Caco-2 (cell line): ENCODE measurements at regions not wholly inside any gene's neighbourhood (a gene's known extent, or its start where the extent isn't known, plus 50 kb on each side); places are given as distances from the start of the nearest gene placed in this dataset.
A peak's percentile ranks its signal among the peaks of the same experiment; 100 is the strongest.
"Not testable (repeated sequence)": the region's sequence is repeated elsewhere in the genome, so short reads cannot be mapped to it uniquely, and the experiment has no call there.

ENCODE experiments used
- BruUV-seq: library from RNA; stranded (reverse); fragments of 400-500 nt; replicated peaks from 2 replicates; lab custom pipeline; 2021; lab: Mats Ljungman, UMichigan
- CTCF ChIA-PET: fragments of 300-600 bp; sonication (Branson Sonifier 250); formaldehyde crosslinking; loops from one replicate; lab custom pipeline; 2022; ENCODE audit warnings: antibody characterized with exemption; lab: Charles Lee
- POLR2A ChIA-PET: fragments of 300-600 bp; sonication (Branson Sonifier 250); formaldehyde crosslinking; loops from one replicate; lab custom pipeline; 2022; ENCODE audit warnings: antibody characterized with exemption; lab: Charles Lee
- DNase-seq, 2 experiments: peaks; one replicate each; pipeline versions ENCODE4 v3.0.0 to v3.0.0-alpha.2; 2020 to 2022
- H3K27me3 ChIP-seq: replicated peaks from 2 replicates; pipeline ENCODE4 v1.6.0; 2011; ENCODE audit warnings: low read length; ENCODE audit not compliant: control insufficient read depth, insufficient read depth
- H3K36me3 ChIP-seq: 2 replicates; pipeline ENCODE4 v1.5.1; 2011; ENCODE audit warnings: low read length; ENCODE audit not compliant: control insufficient read depth, insufficient read depth
- H3K4me1 ChIP-seq: fragments of 250-450 bp; sonication (Bioruptor Pico); 2 replicates; pipeline ENCODE4 v1.5.1; 2020; ENCODE audit warnings: mild to moderate bottlenecking
- H3K4me3 ChIP-seq: 2 replicates; pipeline ENCODE4 v1.5.1; 2011; ENCODE audit warnings: low read depth, mild to moderate bottlenecking, control low read depth, low read length
- H3K9me3 ChIP-seq: fragments of 250-450 bp; sonication (Bioruptor Pico); 2 replicates; pipeline ENCODE4 v1.5.1; 2020; ENCODE audit warnings: mild to moderate bottlenecking, moderate library complexity
- H3K27ac Mint-ChIP-seq: one replicate; pipeline ENCODE4 v1.8.0; 2022; ENCODE audit warnings: mixed read lengths; ENCODE audit not compliant: unreplicated experiment
- H3K27me3 Mint-ChIP-seq: one replicate; pipeline ENCODE4 v1.8.0; 2022; ENCODE audit warnings: mixed read lengths; ENCODE audit not compliant: insufficient read depth, unreplicated experiment
- H3K36me3 Mint-ChIP-seq: one replicate; pipeline ENCODE4 v1.8.0; 2022; ENCODE audit warnings: mild to moderate bottlenecking, mixed read lengths; ENCODE audit not compliant: insufficient read depth, unreplicated experiment
- H3K4me1 Mint-ChIP-seq: one replicate; pipeline ENCODE4 v1.8.0; 2022; ENCODE audit warnings: low read depth, mixed read lengths; ENCODE audit not compliant: unreplicated experiment
- H3K4me3 Mint-ChIP-seq: one replicate; pipeline ENCODE4 v1.8.0; 2022; ENCODE audit warnings: mild to moderate bottlenecking, moderate library complexity, mixed read lengths; ENCODE audit not compliant: unreplicated experiment
- H3K9me3 Mint-ChIP-seq: one replicate; pipeline ENCODE4 v1.8.0; 2022; ENCODE audit warnings: mixed read lengths; ENCODE audit not compliant: unreplicated experiment
- intact Hi-C: fragments of 100-400 bp; cut with micrococcal nuclease; formaldehyde crosslinking; loops from one replicate; pipeline ENCODE4 v1.10.0; 2022; ENCODE audit not compliant: unreplicated experiment
- TF ChIP-seq, protein P1 (sequence below), 2 experiments: fragments of 200-600 bp in 1 of 2; IDR thresholded peaks; 1 replicate in 1 of 2; 2 replicates in 1 of 2; pipeline versions ENCODE4 v1.5.1 to v1.8.0; 2011 to 2022; ENCODE audit warnings: antibody characterized with exemption in 1 of 2, control low read depth in 1 of 2, inconsistent platforms in 1 of 2, low read depth in 1 of 2, low read length in 1 of 2, mild to moderate bottlenecking in 1 of 2, moderate library complexity in 1 of 2; ENCODE audit not compliant: insufficient read depth in 1 of 2, severe bottlenecking in 1 of 2, unreplicated experiment in 1 of 2

DNA sequence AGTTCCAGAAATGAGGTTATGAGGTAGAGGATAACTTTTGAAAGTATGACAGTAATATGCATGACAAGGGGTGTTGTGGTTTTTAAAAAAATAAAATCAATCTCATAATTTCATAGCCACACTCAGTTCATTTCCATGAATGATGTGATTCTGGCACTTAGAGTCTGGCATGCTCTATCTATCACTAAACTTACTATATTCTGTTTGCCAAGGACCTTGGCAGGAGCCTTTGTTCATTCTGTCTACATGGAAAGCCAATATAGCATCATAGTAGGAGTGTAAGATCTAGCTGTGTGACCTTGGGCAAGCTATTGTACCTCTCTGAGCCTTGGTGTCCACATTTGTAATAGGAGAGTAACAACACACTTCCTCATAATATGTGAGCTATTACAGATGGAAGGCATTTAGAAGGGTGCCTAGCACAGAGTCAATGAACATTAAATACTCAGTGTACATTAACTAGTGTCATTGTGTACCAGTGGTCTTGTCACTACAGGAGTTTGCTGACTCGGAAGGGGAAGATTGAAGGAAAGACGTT is 507.6 kb downstream of the SOX6 start:
- Histone ChIP-seq H3K4me3 (no peak overlapping the region), H3K36me3 (no peaks in the 10 kb centered on the region), H3K4me1 (no peaks in the 10 kb centered on the region), H3K27me3 (no peaks in the 10 kb centered on the region), H3K9me3 (no peaks in the 10 kb centered on the region)
- Mint-ChIP-seq H3K4me3 (no peak overlapping the region), H3K4me1 (peaks cover 6% of the 10 kb centered on the region), H3K27me3 (no peaks in the 10 kb centered on the region), H3K27ac (no peak overlapping the region), H3K36me3 (no peaks in the 10 kb centered on the region), H3K9me3 (no peaks in the 10 kb centered on the region)
- TF ChIP-seq, protein P1, sequence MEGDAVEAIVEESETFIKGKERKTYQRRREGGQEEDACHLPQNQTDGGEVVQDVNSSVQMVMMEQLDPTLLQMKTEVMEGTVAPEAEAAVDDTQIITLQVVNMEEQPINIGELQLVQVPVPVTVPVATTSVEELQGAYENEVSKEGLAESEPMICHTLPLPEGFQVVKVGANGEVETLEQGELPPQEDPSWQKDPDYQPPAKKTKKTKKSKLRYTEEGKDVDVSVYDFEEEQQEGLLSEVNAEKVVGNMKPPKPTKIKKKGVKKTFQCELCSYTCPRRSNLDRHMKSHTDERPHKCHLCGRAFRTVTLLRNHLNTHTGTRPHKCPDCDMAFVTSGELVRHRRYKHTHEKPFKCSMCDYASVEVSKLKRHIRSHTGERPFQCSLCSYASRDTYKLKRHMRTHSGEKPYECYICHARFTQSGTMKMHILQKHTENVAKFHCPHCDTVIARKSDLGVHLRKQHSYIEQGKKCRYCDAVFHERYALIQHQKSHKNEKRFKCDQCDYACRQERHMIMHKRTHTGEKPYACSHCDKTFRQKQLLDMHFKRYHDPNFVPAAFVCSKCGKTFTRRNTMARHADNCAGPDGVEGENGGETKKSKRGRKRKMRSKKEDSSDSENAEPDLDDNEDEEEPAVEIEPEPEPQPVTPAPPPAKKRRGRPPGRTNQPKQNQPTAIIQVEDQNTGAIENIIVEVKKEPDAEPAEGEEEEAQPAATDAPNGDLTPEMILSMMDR (IDR thresholded peaks at IDR 0.05; ENCODE audit: insufficient read depth in 1 of 2, low read depth in 1 of 2, low read length in 1 of 2, severe bottlenecking in 1 of 2, unreplicated experiment in 1 of 2), result no peak
- ChIA-PET POLR2A (no interaction called here), CTCF (interaction anchor here (0.6 to 1.1 kb wide), 2 partner anchors 199 to 765 kb away, joined by 5 to 7 read pairs; no protein-coding TSS in a partner anchor)
- intact Hi-C loops, result no loop called here
- no peak for DNase-seq
- no TSS peak for BruUV-seq

DNA sequence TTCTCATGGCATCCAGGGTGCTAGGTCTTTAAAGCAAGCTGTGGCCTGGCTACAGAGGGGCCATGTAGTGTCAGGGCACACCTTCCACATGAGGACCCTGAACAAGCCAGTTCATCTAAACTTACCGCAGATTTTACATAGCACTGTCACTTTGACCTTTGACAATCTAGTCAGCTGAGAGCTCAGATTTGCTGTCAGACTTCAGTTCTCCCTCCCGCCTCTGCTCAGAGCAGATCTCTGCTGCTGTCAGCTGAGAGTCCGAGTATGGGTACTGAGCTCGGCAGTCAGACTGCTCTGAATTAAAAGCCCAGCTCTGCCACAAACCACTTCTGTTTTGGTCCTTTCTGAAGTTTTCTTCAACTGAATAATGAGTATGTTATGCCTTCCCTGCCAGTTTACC is 507.1 kb downstream of the SOX6 start:
- Mint-ChIP-seq H3K36me3 (no peaks in the 10 kb centered on the region), H3K4me1 (peaks cover 6% of the 10 kb centered on the region), H3K9me3 (no peaks in the 10 kb centered on the region), H3K27ac (no peak overlapping the region), H3K4me3 (no peak overlapping the region), H3K27me3 (peaks cover 2% of the 10 kb centered on the region)
- TF ChIP-seq, protein P1 (IDR thresholded peaks at IDR 0.05; ENCODE audit: insufficient read depth in 1 of 2, low read depth in 1 of 2, low read length in 1 of 2, severe bottlenecking in 1 of 2, unreplicated experiment in 1 of 2), result no peak
- ChIA-PET CTCF (interaction anchor here (0.6 to 1.1 kb wide), 2 partner anchors 199 to 765 kb away, joined by 5 to 7 read pairs; no protein-coding TSS in a partner anchor), POLR2A (no interaction called here)
- intact Hi-C loops, result no loop called here
- Histone ChIP-seq H3K9me3 (no peaks in the 10 kb centered on the region), H3K4me1 (no peaks in the 10 kb centered on the region), H3K4me3 (no peak overlapping the region), H3K27me3 (no peaks in the 10 kb centered on the region), H3K36me3 (no peaks in the 10 kb centered on the region)
- DNase-seq, result peak in 1 of 2 experiments; percentile 6
- no TSS peak for BruUV-seq

DNA sequence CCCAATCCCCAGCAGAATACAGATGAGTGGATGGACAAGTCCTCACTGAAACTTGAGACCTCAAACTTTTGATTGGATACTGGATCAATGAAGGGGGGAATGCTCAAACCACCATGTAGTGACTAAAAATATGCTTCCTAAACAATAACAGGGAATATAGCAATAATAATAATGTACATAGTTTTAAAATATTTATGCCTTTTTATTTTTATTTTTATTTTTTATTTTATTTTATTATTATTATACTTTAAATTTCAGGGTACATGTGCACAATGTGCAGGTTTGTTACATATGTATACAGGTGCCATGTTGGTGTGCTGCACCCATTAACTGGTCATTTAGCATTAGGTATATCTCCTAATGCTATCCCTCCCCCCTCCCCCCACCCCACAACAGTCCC is 506.0 kb downstream of the SOX6 start:
- CTCF ChIA-PET, H3K4me3 Mint-ChIP-seq, POLR2A ChIA-PET, H3K27me3 Mint-ChIP-seq, H3K9me3 ChIP-seq, H3K4me3 ChIP-seq, H3K4me1 ChIP-seq, H3K36me3 ChIP-seq, H3K36me3 Mint-ChIP-seq, H3K9me3 Mint-ChIP-seq, DNase-seq, H3K27me3 ChIP-seq, H3K27ac Mint-ChIP-seq, BruUV-seq, H3K4me1 Mint-ChIP-seq: not testable (repeated sequence)
- intact Hi-C loops, result loop anchor here (5.0 to 10.0 kb wide), 2 partner anchors 62 to 134 kb away; no protein-coding TSS in a partner anchor
